GM18511 (cell line): ENCODE measurements at regions not wholly inside any gene's neighbourhood (a gene's known extent, or its start where the extent isn't known, plus 50 kb on each side); places are given as distances from the start of the nearest gene placed in this dataset.
"Not testable (repeated sequence)": the region's sequence is repeated elsewhere in the genome, so short reads cannot be mapped to it uniquely, and the experiment has no call there.

ENCODE experiments used
- ATAC-seq: cut with Tn5 transposase; IDR thresholded peaks from one replicate; pipeline ENCODE4 v1.9.1; 2021; ENCODE audit warnings: mild to moderate bottlenecking, moderate library complexity; ENCODE audit not compliant: unreplicated experiment

DNA sequence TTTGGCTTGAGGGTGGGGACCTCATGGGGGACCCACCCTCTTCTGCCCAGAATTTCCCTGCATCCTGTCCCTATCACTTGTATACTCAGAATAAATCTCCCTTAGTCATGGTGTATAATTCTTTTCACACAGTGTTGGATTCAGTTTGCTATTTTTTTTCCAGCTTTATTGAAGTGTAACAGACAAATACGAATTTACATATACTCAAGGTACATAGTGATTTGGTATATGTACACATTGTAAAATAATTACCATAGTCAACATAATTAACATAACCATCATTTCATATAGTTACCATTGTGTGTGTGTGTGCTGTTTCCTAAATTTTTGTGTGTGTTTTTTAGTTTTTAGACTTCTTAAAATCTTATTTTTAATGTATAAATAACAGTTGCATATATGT lies 269.9 kb downstream of the CNTNAP3 start:
- ATAC-seq: not testable (repeated sequence)

DNA sequence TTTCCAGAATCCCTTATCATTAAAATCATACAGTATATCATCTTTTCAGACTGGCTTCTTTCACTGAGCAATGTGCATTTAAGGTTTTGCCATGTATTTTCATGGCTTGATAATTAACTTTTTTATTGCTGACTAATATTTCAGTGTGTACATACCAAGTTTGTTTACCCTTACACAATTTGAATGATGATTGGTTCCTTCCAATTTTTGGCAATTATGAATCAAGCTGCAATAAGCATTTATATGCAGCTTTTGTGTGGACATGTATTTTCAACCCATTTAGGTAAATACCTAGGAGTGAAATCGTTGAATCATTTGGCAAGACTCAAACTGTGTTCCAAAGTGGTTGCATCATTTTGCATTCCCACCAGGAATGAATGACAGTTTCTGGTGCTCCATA lies 272.8 kb downstream of the CNTNAP3 start:
- not testable (repeated sequence) for ATAC-seq

DNA sequence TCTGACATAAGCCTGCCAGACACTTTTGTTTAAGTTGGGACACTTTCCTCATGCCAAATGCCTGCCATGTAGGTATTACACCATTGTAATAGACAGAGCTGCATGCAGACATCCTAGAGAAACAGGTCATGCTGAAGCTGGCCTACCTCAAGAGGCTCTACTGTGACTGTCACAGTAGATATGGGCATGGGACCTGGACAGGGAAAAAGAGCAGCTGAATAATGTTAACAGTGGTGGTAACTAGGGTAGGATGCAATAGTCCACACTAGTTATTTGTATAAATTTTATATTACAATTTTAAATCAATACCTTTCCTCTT lies 273.2 kb downstream of the CNTNAP3 start:
- not testable (repeated sequence) for ATAC-seq

DNA sequence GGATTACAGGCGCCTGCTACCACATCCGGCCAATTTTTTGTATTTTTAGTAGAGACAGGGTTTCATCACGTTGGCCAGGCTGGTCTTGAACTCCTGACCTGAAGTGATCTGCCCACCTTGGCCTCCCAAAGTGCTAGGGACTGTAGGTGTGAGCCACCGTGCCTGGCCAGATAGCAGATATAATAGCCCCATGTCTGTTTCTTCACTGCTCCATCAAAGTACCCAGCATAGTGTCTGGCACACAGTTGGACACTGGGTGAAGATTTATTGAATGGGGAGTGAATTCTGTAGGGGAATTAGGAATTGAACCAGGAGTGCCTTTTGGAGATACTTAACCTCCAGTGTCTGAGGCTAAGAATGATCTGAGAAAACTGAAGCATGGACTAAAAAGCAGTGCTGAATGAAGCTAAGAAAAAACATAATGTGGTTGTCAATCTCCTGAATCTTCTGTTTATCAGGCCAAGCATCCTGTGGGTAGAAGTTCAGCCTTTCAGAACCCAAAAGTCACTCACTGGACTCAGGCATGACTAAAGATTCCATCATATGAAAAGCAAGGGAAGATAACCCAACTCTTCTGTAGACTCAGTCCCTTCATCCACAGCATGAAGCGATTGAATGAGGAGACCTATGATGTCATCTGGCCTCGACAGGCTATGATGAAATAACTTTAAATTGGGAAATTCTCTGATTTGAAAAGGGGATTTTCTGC lies 273.7 kb downstream of the CNTNAP3 start:
- ATAC-seq: not testable (repeated sequence)

DNA sequence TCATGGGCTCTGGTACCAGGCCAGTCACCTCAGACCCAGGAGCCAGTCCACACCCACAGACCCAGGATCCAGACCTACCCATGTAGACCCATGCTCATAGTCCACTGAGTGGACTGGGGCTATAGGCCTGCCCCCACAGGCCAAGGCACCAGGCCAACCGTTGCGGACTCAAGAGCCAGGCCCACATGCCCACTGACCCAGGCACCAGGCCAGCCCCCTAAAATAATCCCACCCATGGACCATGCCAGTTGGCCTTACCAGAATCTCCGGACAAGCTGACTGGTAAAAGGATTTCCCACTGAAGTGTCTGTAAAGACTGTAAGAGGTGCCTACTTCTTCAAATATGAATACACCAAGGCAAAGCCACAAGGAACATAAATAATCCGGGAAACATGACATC lies 278.2 kb downstream of the CNTNAP3 start:
- not testable (repeated sequence) for ATAC-seq

DNA sequence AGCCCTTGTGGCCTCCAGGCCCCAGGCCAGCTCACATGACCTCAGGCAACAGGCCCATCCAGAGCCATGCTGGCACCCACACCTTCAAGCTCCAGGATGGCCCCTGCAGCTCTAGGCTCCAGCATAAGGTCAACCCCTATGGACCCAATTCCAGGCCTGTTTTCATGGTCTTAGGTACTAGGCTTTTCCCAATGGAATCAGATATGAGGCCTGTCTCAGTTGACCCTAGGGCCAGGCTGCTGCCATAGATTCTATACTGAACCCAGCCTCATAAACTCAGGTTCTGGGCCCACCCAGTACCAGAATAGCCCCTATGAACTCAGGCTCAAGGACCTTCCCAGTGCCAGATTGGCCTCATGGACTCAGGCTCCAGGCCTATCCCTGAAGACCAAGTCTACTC lies 278.6 kb downstream of the CNTNAP3 start:
- not testable (repeated sequence) for ATAC-seq

DNA sequence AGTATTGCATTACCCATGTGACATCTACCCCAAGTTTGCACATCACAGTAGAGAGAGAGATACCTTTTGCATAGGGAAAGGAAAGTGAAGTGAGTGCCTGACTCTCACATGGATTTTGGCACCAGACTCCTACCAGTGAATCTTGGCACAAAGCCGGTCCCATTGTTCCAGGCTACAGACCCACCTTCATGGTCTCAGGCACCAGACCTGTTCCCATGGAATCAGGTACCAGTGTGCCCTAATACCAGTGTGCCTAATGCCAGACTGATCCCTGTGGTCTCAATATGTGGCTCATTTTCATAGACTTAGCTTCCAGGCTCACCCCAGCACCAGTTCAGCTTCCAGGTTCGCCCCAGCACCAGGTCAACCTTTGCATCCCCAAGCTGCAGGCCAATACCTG lies 279.1 kb downstream of the CNTNAP3 start:
- not testable (repeated sequence) for ATAC-seq

DNA sequence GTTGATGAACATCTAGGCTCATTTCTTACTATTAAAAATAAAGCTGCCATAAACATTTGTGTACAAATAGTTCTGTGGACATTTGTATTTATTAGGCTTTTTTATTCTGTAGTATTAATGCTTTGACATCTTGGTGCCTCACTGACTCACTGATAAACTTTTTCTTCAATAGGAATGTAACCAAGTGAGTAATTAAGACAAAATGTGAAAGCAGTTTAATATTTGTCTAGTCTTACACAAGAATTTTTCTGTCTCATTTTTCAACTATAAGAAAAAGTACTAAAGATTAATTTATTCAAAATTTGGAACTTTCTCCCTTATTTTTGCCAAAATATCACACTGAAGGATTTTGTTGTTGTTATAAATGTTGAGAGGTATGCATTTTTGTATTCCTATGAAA lies 282.2 kb downstream of the CNTNAP3 start:
- ATAC-seq: not testable (repeated sequence)

DNA sequence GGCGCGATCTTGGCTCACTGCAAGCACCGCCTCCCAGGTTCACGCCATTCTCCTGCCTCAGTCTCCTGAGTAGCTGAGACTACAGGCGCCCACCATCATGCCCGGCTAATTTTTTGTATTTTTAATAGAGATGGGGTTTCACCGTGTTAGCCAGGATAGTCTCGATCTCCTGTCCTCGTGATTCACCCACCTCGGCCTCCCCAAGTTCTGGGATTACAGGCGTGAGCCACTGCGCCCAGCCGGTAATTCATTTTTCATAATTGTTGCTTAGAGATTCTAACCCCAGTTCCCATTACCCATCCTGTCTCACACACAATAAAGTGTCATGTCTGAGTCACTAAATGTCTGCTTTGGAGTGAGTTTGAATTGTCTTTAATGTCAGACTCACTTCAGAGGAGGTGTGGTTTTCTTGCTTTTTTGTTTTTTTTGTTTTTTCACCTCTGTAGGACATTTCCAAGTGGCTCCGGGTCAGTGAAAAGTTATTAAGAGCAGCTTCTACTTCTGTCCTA lies 281.2 kb upstream of the FAM240B start:
- not testable (repeated sequence) for ATAC-seq

DNA sequence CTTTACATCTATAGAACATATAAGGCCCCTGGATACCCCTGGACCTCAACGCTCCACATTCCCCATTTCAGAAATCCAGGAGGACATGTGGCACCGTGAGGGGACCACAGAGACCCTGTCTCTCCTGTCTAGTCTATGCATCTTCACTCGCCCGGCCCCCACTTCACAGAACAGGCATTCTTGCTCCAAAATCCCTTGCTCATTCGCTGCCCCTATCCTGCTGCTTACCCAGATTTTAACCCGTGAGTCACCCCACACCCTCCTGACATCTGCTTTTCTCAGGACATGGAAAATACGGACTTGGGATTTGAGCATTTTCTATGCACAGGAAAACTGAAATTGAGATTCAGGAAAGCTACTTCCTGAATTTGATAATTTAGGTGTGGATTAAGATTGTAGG lies 279.3 kb upstream of the FAM240B start:
- not testable (repeated sequence) for ATAC-seq

DNA sequence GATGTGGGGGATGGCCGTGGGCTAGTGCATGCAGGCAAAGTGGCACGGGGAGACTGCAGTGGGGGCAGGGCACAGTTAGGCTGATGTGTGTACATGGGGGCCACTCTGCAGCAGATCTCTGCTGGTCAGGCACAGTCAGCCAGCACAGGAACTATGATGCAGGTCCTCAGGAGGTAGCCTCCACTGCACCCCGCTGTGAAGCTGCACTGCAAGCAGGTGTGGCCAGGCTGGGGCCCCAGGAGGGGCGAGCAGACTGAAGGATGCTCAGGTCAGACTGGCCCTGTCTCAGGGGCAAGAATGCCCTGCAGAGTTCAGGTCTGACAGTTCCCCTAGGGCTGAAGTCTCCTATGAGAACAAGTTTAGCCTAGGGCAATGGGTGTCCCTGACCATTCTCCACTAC lies 273.8 kb upstream of the FAM240B start:
- not testable (repeated sequence) for ATAC-seq

DNA sequence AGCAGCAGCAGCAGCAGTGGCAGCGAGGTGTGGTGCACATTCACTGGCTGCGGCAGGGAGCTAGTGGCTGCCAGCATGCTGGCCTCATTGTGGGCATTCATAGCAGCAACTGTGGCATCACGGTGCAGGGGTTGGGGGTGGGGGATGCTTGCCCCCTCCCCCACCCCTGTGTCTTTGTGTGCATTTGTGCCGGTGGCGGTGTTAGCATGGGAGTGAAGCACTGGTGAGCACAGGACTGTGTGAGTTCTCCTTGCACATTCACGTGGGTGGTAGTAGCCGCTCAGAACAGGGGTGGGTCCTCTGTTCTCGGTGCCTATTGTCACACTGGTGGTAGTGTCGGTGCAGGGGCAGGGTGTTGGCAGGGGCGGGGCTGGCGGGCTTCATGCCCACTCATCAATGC lies 273.2 kb upstream of the FAM240B start:
- not testable (repeated sequence) for ATAC-seq

DNA sequence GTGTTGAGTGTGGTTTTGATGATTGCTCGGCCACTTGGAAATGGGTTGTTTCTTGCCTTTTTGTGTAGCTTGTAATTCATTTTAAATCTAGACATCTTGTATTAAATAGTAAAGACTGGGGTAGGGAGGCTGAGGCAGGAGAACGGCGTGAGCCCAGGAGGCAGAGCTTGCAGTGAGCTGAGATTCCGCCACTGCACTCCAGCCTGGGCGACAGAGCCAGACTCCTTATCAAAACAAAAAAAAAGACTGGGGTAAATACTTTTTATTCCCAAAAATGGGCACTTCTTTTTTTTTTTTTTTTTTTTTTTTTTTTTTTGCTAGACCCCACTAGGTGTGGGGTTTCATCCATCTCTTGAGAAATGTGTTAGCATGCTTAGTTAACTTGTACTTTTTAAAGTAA lies 258.8 kb upstream of the FAM240B start:
- not testable (repeated sequence) for ATAC-seq

DNA sequence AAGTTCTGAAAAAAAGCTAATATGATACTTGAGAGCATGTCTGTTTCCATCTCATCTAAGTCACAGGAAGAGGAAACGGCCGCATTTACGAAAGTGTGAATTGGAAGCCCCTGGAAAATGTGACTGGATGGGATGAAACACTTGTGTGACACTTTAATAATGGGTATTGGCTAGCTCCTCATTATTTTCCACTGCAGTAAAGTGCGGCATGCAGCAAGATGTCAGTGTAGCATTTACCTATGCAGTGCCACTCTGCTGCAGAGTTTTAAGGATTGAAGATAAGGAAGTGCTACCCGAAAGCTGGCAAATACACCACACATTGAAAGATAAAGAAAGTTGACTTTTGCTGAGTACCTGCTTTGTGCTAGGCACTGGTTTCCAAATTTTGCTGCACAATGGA lies 249.5 kb upstream of the FAM240B start:
- not testable (repeated sequence) for ATAC-seq

DNA sequence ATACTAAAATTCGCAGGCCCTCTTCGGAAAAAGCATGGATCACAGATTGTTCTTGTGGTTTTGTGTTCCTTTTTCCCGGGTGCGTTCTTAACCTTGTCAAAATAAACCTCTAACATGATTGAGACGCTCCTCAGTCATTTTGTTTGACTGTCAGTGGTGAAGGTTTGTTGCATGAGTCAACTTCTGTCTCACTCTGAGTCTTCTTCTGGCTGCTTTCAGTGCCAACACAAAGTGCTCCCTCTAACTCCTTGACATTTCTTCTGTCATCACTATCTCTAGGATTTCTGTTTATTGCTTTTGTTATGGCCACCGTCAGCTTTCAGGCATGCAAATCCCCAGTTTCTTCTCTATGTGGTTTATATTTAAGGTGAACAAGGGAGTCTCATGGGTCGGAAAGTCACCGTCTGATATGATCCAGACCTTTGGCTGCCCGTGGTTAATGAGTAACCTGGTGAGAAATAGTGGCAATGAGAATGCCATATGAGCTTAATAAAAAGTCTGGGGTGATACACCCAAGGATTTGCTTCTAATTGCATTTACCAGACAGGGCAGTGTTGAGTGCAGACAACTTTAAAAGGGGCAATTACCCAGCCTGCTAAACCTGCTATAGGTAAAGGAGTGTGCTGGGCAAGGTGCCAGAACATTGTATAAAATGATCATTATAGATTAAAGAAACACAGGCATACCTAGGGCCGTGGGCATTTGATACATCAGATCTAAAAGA lies 248.9 kb upstream of the FAM240B start:
- ATAC-seq: not testable (repeated sequence)

DNA sequence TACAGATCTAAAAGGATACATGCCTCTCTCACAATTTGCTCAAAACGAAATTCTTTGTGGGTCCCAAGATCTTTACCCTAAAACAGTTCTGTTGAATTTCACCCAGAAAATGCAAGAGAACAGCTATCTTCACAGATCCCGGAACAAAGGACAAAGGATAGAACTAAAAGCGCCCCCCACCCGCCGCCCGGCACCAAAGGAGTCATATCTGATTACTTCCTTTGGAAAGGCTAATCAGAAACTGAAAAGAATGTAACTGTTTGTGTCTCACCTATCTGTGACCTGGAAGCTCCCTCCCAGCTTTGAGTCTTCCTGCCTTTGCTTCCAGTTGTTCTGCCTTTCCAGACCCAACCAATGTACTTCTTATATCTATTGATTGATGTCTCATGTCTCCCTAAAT lies 247.9 kb upstream of the FAM240B start:
- not testable (repeated sequence) for ATAC-seq

DNA sequence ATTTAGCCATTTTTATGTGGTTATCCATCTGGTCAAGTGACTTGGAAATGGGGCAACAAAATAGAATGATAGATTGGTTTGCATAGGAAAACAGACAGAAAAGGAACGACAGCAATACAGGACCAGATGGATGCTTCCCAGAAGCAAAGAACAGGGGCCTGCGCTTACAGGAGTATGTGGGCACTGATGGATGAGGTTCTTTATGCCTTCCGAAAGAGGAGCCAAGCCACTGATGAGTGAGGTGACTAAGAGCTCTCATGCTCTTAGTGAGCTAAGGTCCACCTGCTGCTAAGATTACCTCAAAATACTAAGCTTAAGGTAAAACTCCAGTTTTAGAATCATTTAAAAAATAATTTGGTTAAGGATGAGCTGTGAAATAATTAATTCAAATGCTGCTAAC lies 247.4 kb upstream of the FAM240B start:
- not testable (repeated sequence) for ATAC-seq

DNA sequence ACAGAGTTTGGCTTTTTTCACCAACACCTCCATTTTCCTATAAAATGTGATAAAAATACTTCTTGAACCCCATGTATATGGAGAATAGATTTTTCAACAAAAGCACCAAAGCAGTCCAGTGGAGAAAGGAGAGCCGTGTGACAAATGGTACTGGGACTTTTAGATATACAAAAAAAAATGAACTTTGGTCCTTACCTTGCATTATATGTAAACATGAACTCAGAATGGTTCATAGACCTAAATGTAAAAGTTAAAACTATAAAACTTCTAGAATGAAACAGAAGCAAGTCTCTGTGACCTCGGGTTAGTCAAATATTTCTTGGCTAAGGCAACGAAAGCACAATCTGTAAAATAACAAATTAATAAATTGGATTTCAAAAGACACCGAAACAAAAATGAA lies 239.9 kb upstream of the FAM240B start:
- not testable (repeated sequence) for ATAC-seq

DNA sequence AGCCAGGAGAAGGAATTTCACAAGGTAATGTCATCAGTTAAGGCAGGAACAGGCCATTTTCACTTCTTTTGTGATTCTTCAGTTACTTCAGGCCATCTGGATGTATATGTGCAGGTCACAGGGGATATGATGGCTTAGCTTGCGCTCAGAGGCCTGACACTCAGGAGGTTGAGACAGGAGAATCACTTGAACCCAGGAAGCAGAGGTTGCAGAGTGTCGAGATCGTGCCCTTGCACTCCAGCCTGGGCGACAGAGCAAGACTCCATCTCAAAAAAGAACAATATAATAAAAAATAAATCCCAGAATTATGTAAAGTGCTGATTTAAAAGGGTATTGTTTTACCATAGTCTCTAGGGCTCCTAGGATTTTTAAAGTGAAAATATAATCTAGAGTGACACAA lies 235.9 kb upstream of the FAM240B start:
- ATAC-seq: not testable (repeated sequence)

DNA sequence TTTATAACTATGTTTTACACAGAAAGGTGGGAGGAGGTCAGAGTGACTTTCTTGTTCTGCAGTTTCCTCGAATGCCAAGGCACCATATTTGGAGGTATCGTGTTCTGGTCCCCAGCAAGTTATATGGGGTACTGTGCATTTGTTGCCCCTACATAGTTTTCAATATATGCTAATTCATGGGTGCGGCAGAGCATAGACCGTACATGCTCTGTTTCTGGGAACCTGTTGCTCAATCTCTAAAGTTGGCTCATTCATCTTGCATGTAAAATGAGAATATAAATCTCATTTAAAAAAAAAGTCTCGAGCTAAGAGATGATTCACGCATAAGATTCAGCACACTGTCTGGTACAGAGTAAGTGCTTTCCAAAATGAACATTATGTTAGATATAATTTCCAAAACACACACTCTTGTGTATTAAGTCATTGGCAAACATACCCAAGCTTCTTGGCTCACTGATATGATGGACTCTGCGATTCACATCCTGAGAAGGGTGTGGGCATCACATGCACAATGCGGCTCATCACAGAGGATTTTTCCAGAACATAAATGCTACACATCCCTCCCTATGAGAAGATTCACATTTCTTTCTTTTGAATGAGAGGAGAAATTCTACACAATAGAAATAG lies 232.9 kb upstream of the FAM240B start:
- ATAC-seq: not testable (repeated sequence)

DNA sequence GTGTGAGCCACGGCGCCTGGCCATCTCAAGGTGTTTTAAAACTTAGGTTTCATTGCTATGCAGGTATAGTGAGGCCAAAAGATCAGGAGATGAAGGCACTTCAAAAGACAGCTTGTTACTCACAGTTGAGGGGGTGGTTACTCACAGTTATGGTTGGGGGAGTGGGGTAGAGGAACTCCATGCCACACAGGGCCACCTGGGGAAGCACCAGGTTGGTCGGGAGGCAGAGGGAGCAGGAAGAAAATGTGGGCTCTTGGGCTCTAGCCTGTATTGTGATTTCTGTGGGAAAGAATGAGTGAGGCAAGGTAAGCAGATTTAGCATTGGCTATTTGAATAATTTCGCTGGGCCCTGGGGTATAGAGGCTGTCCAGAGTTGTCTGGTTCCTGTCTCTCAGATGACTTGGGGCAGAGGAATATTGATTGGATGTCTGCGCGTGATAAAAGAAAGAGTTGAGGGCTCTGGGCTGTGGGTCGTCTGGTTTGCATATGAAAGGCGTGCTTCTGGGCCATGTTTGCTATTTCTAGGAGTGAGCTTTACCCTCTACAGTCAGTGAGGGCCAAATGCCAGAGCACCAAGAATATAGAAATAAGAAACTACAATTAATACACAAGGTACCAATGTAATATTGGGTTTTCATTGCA lies 226.1 kb upstream of the FAM240B start:
- ATAC-seq: not testable (repeated sequence)
